ENCODE measurements at regions not wholly inside any gene's neighbourhood (a gene's known extent, or its start where the extent isn't known, plus 50 kb on each side); places are given as distances from the start of the nearest gene placed in this dataset.
"Not testable (repeated sequence)": the region's sequence is repeated elsewhere in the genome, so short reads cannot be mapped to it uniquely, and the experiment has no call there.

GRCh38 chr6:82588020-82588419 is 224.4 kb downstream of the TPBG start:
- DNase-seq = no peak

GRCh38 chr6:82588859-82589412 is 225.3 kb downstream of the TPBG start:
- no peak for DNase-seq

GRCh38 chr6:82589509-82590206 is 226.0 kb downstream of the TPBG start:
- peak in 2 of 5 experiments; percentile 1 to 26 for DNase-seq

- DNase-seq = no peak
Observed at GRCh38 chr6:82597201-82597600, 233.6 kb downstream of the TPBG start.

GRCh38 chr6:82602776-82603175 is 239.2 kb downstream of the TPBG start:
- no peak for DNase-seq

GRCh38 chr6:82603871-82604270 is 240.3 kb downstream of the TPBG start:
- DNase-seq = no peak

- no peak for DNase-seq
Observed at GRCh38 chr6:82607998-82608725, 244.5 kb downstream of the TPBG start.

- DNase-seq = no peak
Observed at GRCh38 chr6:82608781-82609180, 245.2 kb downstream of the TPBG start.

- no peak for DNase-seq
Observed at GRCh38 chr6:82611751-82612150, 248.1 kb downstream of the TPBG start.

- DNase-seq = no peak
Observed at GRCh38 chr6:82612475-82613039, 248.9 kb downstream of the TPBG start.

GRCh38 chr6:82614518-82614917 is 250.9 kb downstream of the TPBG start:
- DNase-seq = no peak

GRCh38 chr6:82616386-82617028 is 252.9 kb downstream of the TPBG start:
- no peak for DNase-seq

- DNase-seq = no peak
Observed at GRCh38 chr6:82617648-82618047, 254.0 kb downstream of the TPBG start.

GRCh38 chr6:82619573-82619972 is 256.0 kb downstream of the TPBG start:
- DNase-seq = no peak

GRCh38 chr6:82622461-82622860 is 258.8 kb downstream of the TPBG start:
- no peak for DNase-seq

GRCh38 chr6:82624251-82624650 is 260.6 kb downstream of the TPBG start:
- DNase-seq = no peak

- not testable (repeated sequence) for DNase-seq
Observed at GRCh38 chr6:82626946-82627345, 263.3 kb downstream of the TPBG start.

GRCh38 chr6:82629921-82630320 is 266.3 kb downstream of the TPBG start:
- DNase-seq = no peak

GRCh38 chr6:82641677-82642076 is 278.1 kb downstream of the TPBG start:
- no peak for DNase-seq

GRCh38 chr6:82645536-82646230 is 282.1 kb downstream of the TPBG start:
- DNase-seq = no peak

- DNase-seq = no peak
Observed at GRCh38 chr6:82646231-82646615, 282.6 kb downstream of the TPBG start.

GRCh38 chr6:82651845-82652335 is 288.3 kb downstream of the TPBG start:
- no peak for DNase-seq

All from T-helper 2 cell (primary cell).